K562 (cell line): ENCODE measurements at regions not wholly inside any gene's neighbourhood (a gene's known extent, or its start where the extent isn't known, plus 50 kb on each side); places are given as distances from the start of the nearest gene placed in this dataset.

ENCODE experiments used
- ATAC-seq: fragments of 200-7000 bp; cut with Tn5 transposase; 3 replicates; pipeline ENCODE4 v1.9.1; 2020; ENCODE audit warnings: moderate library complexity
- BruUV-seq: library from RNA; stranded (reverse); fragments of 400-500 nt; replicated peaks from 2 replicates; lab custom pipeline; 2021; lab: Mats Ljungman, UMichigan
- CTCF ChIA-PET: fragments of 300-600 bp; formaldehyde crosslinking; extraction: SDS; loops from one replicate; lab custom pipeline; 2021; ENCODE audit warnings: low intra/inter-chr PET ratio; lab: Yijun Ruan, JAX
- POLR2A ChIA-PET: fragments of 300-600, 350-650 bp; sonication (Branson Sonifier 250); formaldehyde crosslinking; extraction: SDS; loops from one replicate; lab custom pipeline; 2021; ENCODE audit warnings: antibody characterized with exemption, inconsistent platforms; lab: Yijun Ruan, JAX
- DNase-seq, 4 experiments: peaks; one replicate each; pipeline versions ENCODE4 v3.0.0 to v3.0.0-alpha.2; 2011 to 2018; ENCODE audit warnings: low spot score in 3 of 4, mixed read lengths in 3 of 4; ENCODE audit errors: extremely low read depth in 1 of 4
- FAIRE-seq: peaks from 2 replicates; lab custom pipeline; 2011; peaks lifted over from hg19 to GRCh38; lab: Jason Lieb, UNC
- H2AFZ ChIP-seq: 2 replicates; pipeline ENCODE4 v1.6.0; 2011; ENCODE audit warnings: low read depth, low read length, control low read depth, inconsistent platforms
- H3K27ac ChIP-seq: fragments of 200-600 bp; 3 replicates; pipeline ENCODE4 v1.8.0; 2011; ENCODE audit warnings: low read depth, mild to moderate bottlenecking, control low read depth, inconsistent platforms, low read length, moderate library complexity, mixed read lengths; ENCODE audit errors: extremely low read depth
- H3K27me3 ChIP-seq, 2 experiments: fragments of 300-600 bp in 1 of 2; 2 replicates in 1 of 2; 3 replicates in 1 of 2; pipeline versions ENCODE4 v1.6.0 to v1.8.0; 2011; ENCODE audit warnings: inconsistent platforms in 2 of 2, low read length in 2 of 2, mild to moderate bottlenecking in 1 of 2, mixed read lengths in 1 of 2, moderate library complexity in 1 of 2; ENCODE audit not compliant: control insufficient read depth in 2 of 2, insufficient read depth in 2 of 2
- H3K36me3 ChIP-seq: fragments of 300-600 bp; 3 replicates; pipeline ENCODE4 v1.8.0; 2011; ENCODE audit warnings: mild to moderate bottlenecking, low read length, inconsistent platforms; ENCODE audit not compliant: control insufficient read depth, insufficient read depth
- H3K4me1 ChIP-seq, 2 experiments: fragments of 200-600 bp in 1 of 2; replicated peaks in 1 of 2; 2 replicates in 1 of 2; 3 replicates in 1 of 2; pipeline versions ENCODE4 v1.5.1 to v1.8.0; 2011; ENCODE audit warnings: inconsistent platforms in 2 of 2, low read length in 2 of 2, mild to moderate bottlenecking in 1 of 2, mixed read lengths in 1 of 2, moderate library complexity in 1 of 2; ENCODE audit not compliant: control insufficient read depth in 2 of 2, insufficient read depth in 2 of 2
- H3K4me2 ChIP-seq: 2 replicates; pipeline ENCODE4 v1.6.1; 2011; ENCODE audit warnings: low read length, control low read depth, inconsistent platforms, mixed read lengths; ENCODE audit not compliant: insufficient read depth
- H3K4me3 ChIP-seq: fragments of 200-600 bp; sonication (generic), shearing (Covaris generic); 2 replicates; pipeline ENCODE4 v1.5.1; 2016; ENCODE audit warnings: control low read depth, inconsistent platforms
- H3K79me2 ChIP-seq: fragments of 200-600 bp; 3 replicates; pipeline ENCODE4 v1.8.0; 2011; ENCODE audit warnings: low read length, inconsistent platforms; ENCODE audit not compliant: control insufficient read depth, insufficient read depth
- H3K9ac ChIP-seq, 2 experiments: 2 replicates each; pipeline versions ENCODE4 v1.6.0 to v1.6.1; 2011; ENCODE audit warnings: low read depth in 2 of 2, low read length in 2 of 2, control low read depth in 1 of 2, inconsistent platforms in 1 of 2, mild to moderate bottlenecking in 1 of 2, mixed read lengths in 1 of 2; ENCODE audit not compliant: insufficient read depth in 1 of 2
- H3K9me1 ChIP-seq: one replicate; pipeline ENCODE4 v1.6.0; 2011; ENCODE audit warnings: inconsistent platforms, mild to moderate bottlenecking, low read length, moderate library complexity; ENCODE audit not compliant: control insufficient read depth, insufficient read depth
- H3K9me3 ChIP-seq: replicated peaks from 2 replicates; pipeline ENCODE4 v1.5.1; 2011; ENCODE audit warnings: low read depth, low read length, inconsistent platforms; ENCODE audit not compliant: control insufficient read depth, insufficient read depth
- H4K20me1 ChIP-seq: replicated peaks from 2 replicates; pipeline ENCODE4 v1.6.1; 2011; ENCODE audit warnings: low read length, inconsistent platforms, mixed read lengths; ENCODE audit not compliant: control insufficient read depth, insufficient read depth
- EP400 ChIP-seq: fragments of 450-650 bp; IDR thresholded peaks from 2 replicates; pipeline ENCODE4 v1.6.1; 2017; ENCODE audit warnings: antibody characterized with exemption, mild to moderate bottlenecking, moderate library complexity
- NEUROD1 ChIP-seq: fragments of 150-350 bp; IDR thresholded peaks from 2 replicates; pipeline ENCODE4 v1.6.1; 2014; ENCODE audit warnings: borderline replicate concordance, low read length, low read depth; ENCODE audit not compliant: partially characterized antibody
- POLR2AphosphoS5 ChIP-seq: IDR thresholded peaks from 2 replicates; pipeline ENCODE4 v1.6.1; 2011; ENCODE audit warnings: mild to moderate bottlenecking, low read depth, low read length, moderate library complexity; ENCODE audit not compliant: control insufficient read depth, insufficient read depth
- STAG1 ChIP-seq: sonication (generic); formaldehyde crosslinking; IDR thresholded peaks from 2 replicates; pipeline ENCODE4 v1.5.0; 2020; ENCODE audit warnings: missing genetic modification reagents, borderline replicate concordance
- TFAM ChIP-seq: fragments of 250-450 bp; sonication (Bioruptor Pico); conservative IDR thresholded peaks from 2 replicates; pipeline ENCODE4 v1.5.0; 2021; ENCODE audit warnings: mild to moderate bottlenecking, moderate library complexity
- ZNF77 ChIP-seq: fragments of 250-450 bp; sonication (Bioruptor Pico); IDR thresholded peaks from 2 replicates; pipeline ENCODE4 v1.5.0; 2020
- WGBS: fragments of 100-300 bp; shearing (Covaris generic); methylation state at CpG from one replicate; pipeline ENCODE4 v1.1.6; 2016; ENCODE audit warnings: low coverage, mixed read lengths; ENCODE audit not compliant: insufficient coverage; ENCODE audit errors: missing lambda C conversion rate; 5-methylcytosine and 5-hydroxymethylcytosine counted together
- in situ Hi-C: fragments of 300-500 bp; cut with MboI; formaldehyde crosslinking; loops from 4 replicates; pipeline ENCODE4 v1.15.0; 2018; ENCODE audit warnings: inconsistent platforms, mixed read lengths
- intact Hi-C: fragments of 100-400 bp; cut with micrococcal nuclease; formaldehyde crosslinking; loops from 2 replicates; pipeline ENCODE4 v1.14.2; 2022
- TF ChIP-seq, protein P1 (sequence below), 3 experiments: IDR thresholded peaks in 2 of 3; conservative IDR thresholded peaks in 1 of 3; 2 replicates each; pipeline ENCODE4 v1.5.1; 2011 to 2012; ENCODE audit warnings: low read length in 3 of 3, mild to moderate bottlenecking in 3 of 3, control low read depth in 2 of 3, improper control_type of control experiment in 1 of 3, inconsistent platforms in 1 of 3, low read depth in 1 of 3, mixed read lengths in 1 of 3, moderate library complexity in 1 of 3; ENCODE audit not compliant: insufficient read depth in 2 of 3
- TF ChIP-seq, protein P2 (sequence below): sonication (generic); formaldehyde crosslinking; IDR thresholded peaks from 2 replicates; pipeline ENCODE4 v1.8.1; 2022; ENCODE audit warnings: missing genetic modification reagents

DNA sequence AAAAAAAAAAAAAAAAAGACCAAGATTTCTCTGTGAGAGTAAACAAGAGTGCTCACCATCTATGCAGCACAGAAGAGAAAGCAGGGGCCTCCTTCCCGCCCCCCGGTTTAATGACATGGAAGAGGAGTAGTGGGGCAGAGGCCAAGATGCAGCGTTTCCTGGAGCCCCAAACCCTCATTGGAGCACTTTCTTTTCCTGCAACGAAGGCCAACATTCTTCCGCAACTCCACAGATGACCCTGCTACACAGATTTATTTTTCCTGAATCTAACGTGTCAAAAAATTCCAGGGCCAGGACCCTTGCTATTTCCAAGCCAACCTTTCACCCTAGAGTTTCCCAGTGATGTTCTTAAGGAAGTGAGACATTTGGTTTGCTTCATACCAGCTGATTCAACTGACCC is 189.6 kb downstream of the MIB1 start (continued):
- TF ChIP-seq POLR2AphosphoS5 = no peak
- TF ChIP-seq, protein P1, sequence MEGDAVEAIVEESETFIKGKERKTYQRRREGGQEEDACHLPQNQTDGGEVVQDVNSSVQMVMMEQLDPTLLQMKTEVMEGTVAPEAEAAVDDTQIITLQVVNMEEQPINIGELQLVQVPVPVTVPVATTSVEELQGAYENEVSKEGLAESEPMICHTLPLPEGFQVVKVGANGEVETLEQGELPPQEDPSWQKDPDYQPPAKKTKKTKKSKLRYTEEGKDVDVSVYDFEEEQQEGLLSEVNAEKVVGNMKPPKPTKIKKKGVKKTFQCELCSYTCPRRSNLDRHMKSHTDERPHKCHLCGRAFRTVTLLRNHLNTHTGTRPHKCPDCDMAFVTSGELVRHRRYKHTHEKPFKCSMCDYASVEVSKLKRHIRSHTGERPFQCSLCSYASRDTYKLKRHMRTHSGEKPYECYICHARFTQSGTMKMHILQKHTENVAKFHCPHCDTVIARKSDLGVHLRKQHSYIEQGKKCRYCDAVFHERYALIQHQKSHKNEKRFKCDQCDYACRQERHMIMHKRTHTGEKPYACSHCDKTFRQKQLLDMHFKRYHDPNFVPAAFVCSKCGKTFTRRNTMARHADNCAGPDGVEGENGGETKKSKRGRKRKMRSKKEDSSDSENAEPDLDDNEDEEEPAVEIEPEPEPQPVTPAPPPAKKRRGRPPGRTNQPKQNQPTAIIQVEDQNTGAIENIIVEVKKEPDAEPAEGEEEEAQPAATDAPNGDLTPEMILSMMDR (IDR thresholded peaks at IDR 0.05 in 2 of 3, conservative IDR thresholded peaks at IDR 0.05 in 1 of 3; ENCODE audit: insufficient read depth in 2 of 3, low read depth in 1 of 3, low read length in 3 of 3) = no peak

DNA sequence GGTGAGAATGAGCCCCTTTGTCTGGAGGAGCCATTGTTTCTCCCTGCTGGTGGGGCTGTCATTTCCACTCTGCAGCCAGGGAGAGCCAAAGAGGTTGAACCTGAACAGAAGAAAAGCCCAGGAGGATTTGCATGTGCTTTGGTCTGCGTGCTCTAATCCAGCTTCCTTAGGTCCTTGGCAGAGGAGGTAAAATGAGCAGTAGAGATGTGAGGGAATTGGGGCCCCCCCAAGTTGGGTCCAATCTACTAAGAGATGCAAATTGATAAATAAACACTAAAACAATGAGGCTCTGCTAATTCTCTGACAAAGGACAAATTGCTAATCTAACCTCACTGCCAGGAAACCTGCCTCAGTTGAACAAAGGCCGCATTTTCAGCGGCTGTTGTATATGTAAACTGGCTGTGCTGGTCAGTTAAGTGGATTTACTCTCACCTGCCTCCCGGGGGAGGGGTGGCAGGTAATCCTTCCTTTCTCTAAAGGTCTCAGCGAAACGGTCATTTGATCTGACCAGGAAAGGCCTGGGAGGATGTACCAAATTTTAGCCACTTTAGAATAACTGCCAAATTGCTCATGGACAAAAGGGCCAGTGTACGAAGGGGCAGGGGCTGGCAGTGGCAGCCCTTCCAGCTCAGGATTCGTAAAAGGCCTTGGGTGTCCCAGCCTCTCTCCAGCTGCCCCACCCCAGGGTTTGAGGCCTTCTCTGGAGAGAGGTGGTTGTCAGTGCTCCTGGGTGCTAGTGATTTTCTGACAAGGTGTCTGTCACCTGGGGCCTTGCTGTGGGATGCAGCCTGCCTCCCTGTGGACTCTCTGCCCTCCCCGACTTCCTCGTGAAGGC is 193.6 kb downstream of the MIB1 start:
- WGBS = 2% methylated on average over 10 of the region's 10 CpGs
- POLR2A ChIA-PET = no interaction called here
- no peak for FAIRE-seq

More for the DNA sequence above, 193.6 kb downstream of the MIB1 start:
- in situ Hi-C loops = no loop called here
- Histone ChIP-seq H3K9me1 (no peaks in the 10 kb centered on the region), H3K9me3 (no peaks in the 10 kb centered on the region), H3K4me3 (no peak overlapping the region), H3K27ac (no peak overlapping the region), H4K20me1 (0 out of 2 replicates have a peak, but pooled peaks cover 2% of the 10 kb centered on the region), H2AFZ (no peak overlapping the region), H3K4me1 (no peaks in the 10 kb centered on the region), H3K36me3 (no peaks in the 10 kb centered on the region), H3K79me2 (no peaks in the 10 kb centered on the region), H3K9ac (no peak overlapping the region), H3K27me3 (peaks cover 13 to 30% of the 10 kb centered on the region in 2 experiments; a peak in 4 of 5 replicates), H3K4me2 (no peak overlapping the region)
- CTCF ChIA-PET = no interaction called here
- ATAC-seq (no peak), DNase-seq (no peak)
- TF ChIP-seq TFAM (CRISPR knock-in tag) = no peak
- no peak for TF ChIP-seq NEUROD1
- TF ChIP-seq EP400 = no peak
- TF ChIP-seq STAG1 (CRISPR knock-in tag) = no peak
- TF ChIP-seq, protein P2, sequence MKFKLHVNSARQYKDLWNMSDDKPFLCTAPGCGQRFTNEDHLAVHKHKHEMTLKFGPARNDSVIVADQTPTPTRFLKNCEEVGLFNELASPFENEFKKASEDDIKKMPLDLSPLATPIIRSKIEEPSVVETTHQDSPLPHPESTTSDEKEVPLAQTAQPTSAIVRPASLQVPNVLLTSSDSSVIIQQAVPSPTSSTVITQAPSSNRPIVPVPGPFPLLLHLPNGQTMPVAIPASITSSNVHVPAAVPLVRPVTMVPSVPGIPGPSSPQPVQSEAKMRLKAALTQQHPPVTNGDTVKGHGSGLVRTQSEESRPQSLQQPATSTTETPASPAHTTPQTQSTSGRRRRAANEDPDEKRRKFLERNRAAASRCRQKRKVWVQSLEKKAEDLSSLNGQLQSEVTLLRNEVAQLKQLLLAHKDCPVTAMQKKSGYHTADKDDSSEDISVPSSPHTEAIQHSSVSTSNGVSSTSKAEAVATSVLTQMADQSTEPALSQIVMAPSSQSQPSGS (CRISPR knock-in tag) = no peak
- TF ChIP-seq ZNF77 (CRISPR knock-in tag) = no peak
- intact Hi-C loops = no loop called here
- BruUV-seq = no TSS peak
